H1 (cell line): ENCODE measurements at regions not wholly inside any gene's neighbourhood (a gene's known extent, or its start where the extent isn't known, plus 50 kb on each side); places are given as distances from the start of the nearest gene placed in this dataset.

ENCODE experiments used
- ATF2 ChIP-seq: IDR thresholded peaks from 2 replicates; pipeline ENCODE4 v1.6.1; 2012; ENCODE audit warnings: low read length, inconsistent platforms

- no peak for TF ChIP-seq ATF2
Observed at GRCh38 chr3:153615863-153616262, 453.8 kb downstream of the RAP2B start (continued).
